ENCODE measurements at regions not wholly inside any gene's neighbourhood (a gene's known extent, or its start where the extent isn't known, plus 50 kb on each side); places are given as distances from the start of the nearest gene placed in this dataset.

DNA sequence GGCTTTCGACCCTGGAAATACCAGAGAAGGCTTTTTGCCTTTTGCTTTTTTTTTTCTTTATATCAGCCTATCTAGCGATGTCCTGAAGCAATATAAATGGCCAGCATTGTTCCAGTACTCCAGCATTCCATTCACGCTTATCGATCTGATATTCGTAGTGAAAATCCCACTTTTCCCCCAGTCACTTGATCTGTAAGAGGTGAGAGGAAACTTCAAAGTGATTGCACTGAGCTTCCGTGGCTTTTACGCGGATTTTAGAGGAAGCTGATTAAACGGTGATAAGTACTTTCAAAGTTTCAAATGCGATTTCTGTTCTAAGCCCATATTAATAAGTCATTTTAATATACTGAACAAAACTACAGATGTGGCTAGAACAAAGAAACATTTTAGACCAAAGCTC is 725.5 kb downstream of the TRIML1 start (continued):
- TF ChIP-seq ZFX (IDR thresholded peaks at IDR 0.05) = no peak
- no peak for TF ChIP-seq SP1 (IDR thresholded peaks at IDR 0.05; ENCODE audit: low read depth)
- no peak for TF ChIP-seq EZH2 (IDR thresholded peaks at IDR 0.05)
- no peak for TF ChIP-seq YY1 (IDR thresholded peaks at IDR 0.05; ENCODE audit: extremely low read depth, insufficient replicate concordance, low read depth, low read length)
- TF ChIP-seq TCF7L2 (IDR thresholded peaks at IDR 0.05; ENCODE audit: borderline replicate concordance, extremely low read depth, insufficient read depth, insufficient read length) = no peak
- TF ChIP-seq, protein P1, sequence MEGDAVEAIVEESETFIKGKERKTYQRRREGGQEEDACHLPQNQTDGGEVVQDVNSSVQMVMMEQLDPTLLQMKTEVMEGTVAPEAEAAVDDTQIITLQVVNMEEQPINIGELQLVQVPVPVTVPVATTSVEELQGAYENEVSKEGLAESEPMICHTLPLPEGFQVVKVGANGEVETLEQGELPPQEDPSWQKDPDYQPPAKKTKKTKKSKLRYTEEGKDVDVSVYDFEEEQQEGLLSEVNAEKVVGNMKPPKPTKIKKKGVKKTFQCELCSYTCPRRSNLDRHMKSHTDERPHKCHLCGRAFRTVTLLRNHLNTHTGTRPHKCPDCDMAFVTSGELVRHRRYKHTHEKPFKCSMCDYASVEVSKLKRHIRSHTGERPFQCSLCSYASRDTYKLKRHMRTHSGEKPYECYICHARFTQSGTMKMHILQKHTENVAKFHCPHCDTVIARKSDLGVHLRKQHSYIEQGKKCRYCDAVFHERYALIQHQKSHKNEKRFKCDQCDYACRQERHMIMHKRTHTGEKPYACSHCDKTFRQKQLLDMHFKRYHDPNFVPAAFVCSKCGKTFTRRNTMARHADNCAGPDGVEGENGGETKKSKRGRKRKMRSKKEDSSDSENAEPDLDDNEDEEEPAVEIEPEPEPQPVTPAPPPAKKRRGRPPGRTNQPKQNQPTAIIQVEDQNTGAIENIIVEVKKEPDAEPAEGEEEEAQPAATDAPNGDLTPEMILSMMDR (IDR thresholded peaks at IDR 0.05 in 2 of 3, conservative IDR thresholded peaks at IDR 0.05 in 1 of 3; ENCODE audit: borderline replicate concordance in 1 of 3, insufficient read depth in 1 of 3, low read depth in 2 of 3, low read length in 2 of 3) = no peak

DNA sequence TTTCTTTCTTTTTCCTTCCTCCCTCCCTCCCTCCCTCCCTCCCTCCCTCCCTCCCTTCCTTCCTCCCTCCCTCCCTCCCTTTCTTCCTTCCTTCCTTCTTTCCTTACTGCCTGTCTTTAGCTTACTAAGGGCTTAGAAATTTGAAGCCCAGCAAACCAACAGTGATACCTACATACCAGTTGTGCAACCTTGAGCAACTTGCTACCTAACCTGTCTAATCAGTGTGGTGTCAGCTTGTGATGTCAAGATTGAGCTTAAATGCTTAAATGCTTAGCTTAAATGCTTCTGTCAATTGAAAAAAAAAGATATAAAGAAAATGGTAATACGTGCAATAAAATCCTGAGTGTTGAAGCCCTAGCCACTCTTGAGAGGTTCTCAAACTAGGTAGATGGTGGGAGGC is 728.6 kb downstream of the TRIML1 start:
- RAD21 ChIA-PET (ENCODE audit: low non-redundant PET in 1 of 2, low total read pairs in 2 of 2, uncharacterized antibody in 2 of 2, unreplicated experiment in 2 of 2) = no interaction called here
- TF ChIP-seq, protein P2, sequence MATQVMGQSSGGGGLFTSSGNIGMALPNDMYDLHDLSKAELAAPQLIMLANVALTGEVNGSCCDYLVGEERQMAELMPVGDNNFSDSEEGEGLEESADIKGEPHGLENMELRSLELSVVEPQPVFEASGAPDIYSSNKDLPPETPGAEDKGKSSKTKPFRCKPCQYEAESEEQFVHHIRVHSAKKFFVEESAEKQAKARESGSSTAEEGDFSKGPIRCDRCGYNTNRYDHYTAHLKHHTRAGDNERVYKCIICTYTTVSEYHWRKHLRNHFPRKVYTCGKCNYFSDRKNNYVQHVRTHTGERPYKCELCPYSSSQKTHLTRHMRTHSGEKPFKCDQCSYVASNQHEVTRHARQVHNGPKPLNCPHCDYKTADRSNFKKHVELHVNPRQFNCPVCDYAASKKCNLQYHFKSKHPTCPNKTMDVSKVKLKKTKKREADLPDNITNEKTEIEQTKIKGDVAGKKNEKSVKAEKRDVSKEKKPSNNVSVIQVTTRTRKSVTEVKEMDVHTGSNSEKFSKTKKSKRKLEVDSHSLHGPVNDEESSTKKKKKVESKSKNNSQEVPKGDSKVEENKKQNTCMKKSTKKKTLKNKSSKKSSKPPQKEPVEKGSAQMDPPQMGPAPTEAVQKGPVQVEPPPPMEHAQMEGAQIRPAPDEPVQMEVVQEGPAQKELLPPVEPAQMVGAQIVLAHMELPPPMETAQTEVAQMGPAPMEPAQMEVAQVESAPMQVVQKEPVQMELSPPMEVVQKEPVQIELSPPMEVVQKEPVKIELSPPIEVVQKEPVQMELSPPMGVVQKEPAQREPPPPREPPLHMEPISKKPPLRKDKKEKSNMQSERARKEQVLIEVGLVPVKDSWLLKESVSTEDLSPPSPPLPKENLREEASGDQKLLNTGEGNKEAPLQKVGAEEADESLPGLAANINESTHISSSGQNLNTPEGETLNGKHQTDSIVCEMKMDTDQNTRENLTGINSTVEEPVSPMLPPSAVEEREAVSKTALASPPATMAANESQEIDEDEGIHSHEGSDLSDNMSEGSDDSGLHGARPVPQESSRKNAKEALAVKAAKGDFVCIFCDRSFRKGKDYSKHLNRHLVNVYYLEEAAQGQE (IDR thresholded peaks at IDR 0.05; ENCODE audit: low read depth) = no peak
- no peak for TF ChIP-seq SP1 (IDR thresholded peaks at IDR 0.05; ENCODE audit: low read depth)
- TF ChIP-seq ZFX (IDR thresholded peaks at IDR 0.05) = no peak
- TF ChIP-seq FOSL1 (IDR thresholded peaks at IDR 0.05; ENCODE audit: low read depth) = no peak
- TF ChIP-seq, protein P3, sequence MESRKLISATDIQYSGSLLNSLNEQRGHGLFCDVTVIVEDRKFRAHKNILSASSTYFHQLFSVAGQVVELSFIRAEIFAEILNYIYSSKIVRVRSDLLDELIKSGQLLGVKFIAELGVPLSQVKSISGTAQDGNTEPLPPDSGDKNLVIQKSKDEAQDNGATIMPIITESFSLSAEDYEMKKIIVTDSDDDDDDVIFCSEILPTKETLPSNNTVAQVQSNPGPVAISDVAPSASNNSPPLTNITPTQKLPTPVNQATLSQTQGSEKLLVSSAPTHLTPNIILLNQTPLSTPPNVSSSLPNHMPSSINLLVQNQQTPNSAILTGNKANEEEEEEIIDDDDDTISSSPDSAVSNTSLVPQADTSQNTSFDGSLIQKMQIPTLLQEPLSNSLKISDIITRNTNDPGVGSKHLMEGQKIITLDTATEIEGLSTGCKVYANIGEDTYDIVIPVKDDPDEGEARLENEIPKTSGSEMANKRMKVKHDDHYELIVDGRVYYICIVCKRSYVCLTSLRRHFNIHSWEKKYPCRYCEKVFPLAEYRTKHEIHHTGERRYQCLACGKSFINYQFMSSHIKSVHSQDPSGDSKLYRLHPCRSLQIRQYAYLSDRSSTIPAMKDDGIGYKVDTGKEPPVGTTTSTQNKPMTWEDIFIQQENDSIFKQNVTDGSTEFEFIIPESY (IDR thresholded peaks at IDR 0.05; ENCODE audit: extremely low read depth, insufficient replicate concordance, low read length) = no peak
- no peak for TF ChIP-seq RAD21 (IDR thresholded peaks at IDR 0.05; ENCODE audit: low read depth)
- no peak for TF ChIP-seq TCF7L2 (IDR thresholded peaks at IDR 0.05; ENCODE audit: borderline replicate concordance, extremely low read depth, insufficient read depth, insufficient read length)
- no peak for TF ChIP-seq EZH2 (IDR thresholded peaks at IDR 0.05)
- TF ChIP-seq CBX3 (IDR thresholded peaks at IDR 0.05; ENCODE audit: low read depth) = no peak
- no peak for TF ChIP-seq EZH2phosphoT487 (IDR thresholded peaks at IDR 0.05; ENCODE audit: borderline replicate concordance)
- TF ChIP-seq POLR2A (IDR thresholded peaks at IDR 0.05; ENCODE audit: borderline replicate concordance, extremely low read depth, insufficient read depth, insufficient read length) = no peak
- TF ChIP-seq JUND (IDR thresholded peaks at IDR 0.05) = no peak
- TF ChIP-seq EGR1 (IDR thresholded peaks at IDR 0.05; ENCODE audit: low read depth) = no peak
- TF ChIP-seq, protein P4, sequence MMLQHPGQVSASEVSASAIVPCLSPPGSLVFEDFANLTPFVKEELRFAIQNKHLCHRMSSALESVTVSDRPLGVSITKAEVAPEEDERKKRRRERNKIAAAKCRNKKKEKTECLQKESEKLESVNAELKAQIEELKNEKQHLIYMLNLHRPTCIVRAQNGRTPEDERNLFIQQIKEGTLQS (IDR thresholded peaks at IDR 0.05) = no peak
- TF ChIP-seq, protein P5, sequence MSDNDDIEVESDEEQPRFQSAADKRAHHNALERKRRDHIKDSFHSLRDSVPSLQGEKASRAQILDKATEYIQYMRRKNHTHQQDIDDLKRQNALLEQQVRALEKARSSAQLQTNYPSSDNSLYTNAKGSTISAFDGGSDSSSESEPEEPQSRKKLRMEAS (IDR thresholded peaks at IDR 0.05) = no peak
- TF ChIP-seq SIN3A (IDR thresholded peaks at IDR 0.05; ENCODE audit: low read depth) = no peak

More for the DNA sequence above, 728.6 kb downstream of the TRIML1 start:
- Histone ChIP-seq H3K9ac (ENCODE audit: low read length) (no peak overlapping the region), H2AFZ (ENCODE audit: low read depth, low read length, poor library complexity, severe bottlenecking) (no peak overlapping the region), H3K4me1 (ENCODE audit: control insufficient read depth in 1 of 2, insufficient read depth in 2 of 2, low read length in 2 of 2) (no peaks in the 10 kb centered on the region), H3K79me2 (ENCODE audit: insufficient read depth, low read length) (no peaks in the 10 kb centered on the region), H3K36me3 (ENCODE audit: control insufficient read depth in 1 of 2, insufficient read depth in 2 of 2, low read length in 2 of 2) (no peaks in the 10 kb centered on the region), H3K27me3 (ENCODE audit: insufficient read depth, low read length) (no peaks in the 10 kb centered on the region), H3K4me2 (ENCODE audit: low read length) (no peak overlapping the region), H3K4me3 (replicated peaks in 1 of 2; ENCODE audit: low read depth in 1 of 2, low read length in 2 of 2) (no peak overlapping the region), H3K9me3 (ENCODE audit: control insufficient read depth in 1 of 2, insufficient read depth in 1 of 2, low read depth in 1 of 2, low read length in 2 of 2) (no peaks in the 10 kb centered on the region), H3K9me2 (ENCODE audit: insufficient read depth) (no peaks in the 10 kb centered on the region), H4K20me1 (ENCODE audit: insufficient read depth) (no peaks in the 10 kb centered on the region), H3K27ac (ENCODE audit: low read depth, low read length) (no peak overlapping the region)
- DNase-seq (ENCODE audit: low read depth, low spot score) (no peak), ATAC-seq (no peak)
- CTCF ChIA-PET = no interaction called here
- intact Hi-C loops (cut with micrococcal nuclease) = no loop called here
- BruUV-seq (replicated peaks) = no TSS peak
- POLR2A ChIA-PET = no interaction called here
